ENCODE measurements at regions not wholly inside any gene's neighbourhood (a gene's known extent, or its start where the extent isn't known, plus 50 kb on each side); places are given as distances from the start of the nearest gene placed in this dataset.

- no peaks in the 10 kb centered on the region for H3K27me3 ChIP-seq
- H3K27ac ChIP-seq = no peak overlapping the region
- TF ChIP-seq POLR2A (IDR thresholded peaks at IDR 0.05) (no peak), CTCF (IDR thresholded peaks at IDR 0.05) (no peak), EP300 (IDR thresholded peaks at IDR 0.05) (no peak)
- no peak for DNase-seq
- no peaks in the 10 kb centered on the region for H3K36me3 ChIP-seq
- no peaks in the 10 kb centered on the region for H3K9me3 ChIP-seq
- intact Hi-C loops (cut with DNase I) = no loop called here
- peaks cover 14% of the 10 kb centered on the region for H3K4me1 ChIP-seq (ENCODE audit: insufficient read depth)
- 55 to 75% (median 56%) methylated on average over 3 of the region's 3 CpGs for WGBS, 3 donors
- H3K4me3 ChIP-seq = no peak overlapping the region
Measured at GRCh38 chr5:74064911-74065310, 438.9 kb downstream of the ARHGEF28 start.

GRCh38 chr5:74064225-74064624 lies 438.2 kb downstream of the ARHGEF28 start:
- no peaks in the 10 kb centered on the region for H3K36me3 ChIP-seq
- DNase-seq = no peak
- no peaks in the 10 kb centered on the region for H3K27me3 ChIP-seq
- H3K4me3 ChIP-seq = no peak overlapping the region
- H3K27ac ChIP-seq = no peak overlapping the region
- no peak for TF ChIP-seq POLR2A (IDR thresholded peaks at IDR 0.05)
- TF ChIP-seq EP300 (IDR thresholded peaks at IDR 0.05) = no peak
- no peak for TF ChIP-seq CTCF (IDR thresholded peaks at IDR 0.05)
- H3K4me1 ChIP-seq (ENCODE audit: insufficient read depth) = peaks cover 15% of the 10 kb centered on the region
- H3K9me3 ChIP-seq = no peaks in the 10 kb centered on the region
- intact Hi-C loops (cut with DNase I) = no loop called here

- Histone ChIP-seq H3K9me3 (no peaks in the 10 kb centered on the region), H3K36me3 (no peaks in the 10 kb centered on the region), H3K4me3 (no peak overlapping the region), H3K4me1 (ENCODE audit: insufficient read depth) (peaks cover 15% of the 10 kb centered on the region), H3K27me3 (no peaks in the 10 kb centered on the region), H3K27ac (no peak overlapping the region)
- 14 to 45% (median 23%) methylated on average over 3 of the region's 3 CpGs for WGBS, 3 donors
- DNase-seq = no peak
- no peak for TF ChIP-seq CTCF (IDR thresholded peaks at IDR 0.05)
- TF ChIP-seq POLR2A (IDR thresholded peaks at IDR 0.05) = no peak
- no peak for TF ChIP-seq EP300 (IDR thresholded peaks at IDR 0.05)
- intact Hi-C loops (cut with DNase I) = no loop called here
Measured at GRCh38 chr5:74063821-74064220, 437.8 kb downstream of the ARHGEF28 start.

- intact Hi-C loops (cut with DNase I) = no loop called here
- Histone ChIP-seq H3K4me1 (ENCODE audit: insufficient read depth) (peaks cover 15% of the 10 kb centered on the region), H3K27me3 (no peaks in the 10 kb centered on the region), H3K36me3 (no peaks in the 10 kb centered on the region), H3K4me3 (no peak overlapping the region), H3K27ac (no peak overlapping the region), H3K9me3 (no peaks in the 10 kb centered on the region)
- no peak for TF ChIP-seq CTCF (IDR thresholded peaks at IDR 0.05)
- no peak for TF ChIP-seq POLR2A (IDR thresholded peaks at IDR 0.05)
- TF ChIP-seq EP300 (IDR thresholded peaks at IDR 0.05) = no peak
- no peak for DNase-seq
- WGBS, 3 donors = 40 to 61% (median 56%) methylated on average over 4 of the region's 4 CpGs
Measured at GRCh38 chr5:74063346-74063745, 437.4 kb downstream of the ARHGEF28 start.

GRCh38 chr5:74061292-74061691 lies 435.3 kb downstream of the ARHGEF28 start:
- H3K36me3 ChIP-seq = no peaks in the 10 kb centered on the region
- no peak for DNase-seq
- intact Hi-C loops (cut with DNase I) = no loop called here
- H3K27ac ChIP-seq = no peak overlapping the region
- H3K9me3 ChIP-seq = no peaks in the 10 kb centered on the region
- no peak overlapping the region for H3K4me3 ChIP-seq
- peaks cover 11% of the 10 kb centered on the region for H3K4me1 ChIP-seq (ENCODE audit: insufficient read depth)
- no peaks in the 10 kb centered on the region for H3K27me3 ChIP-seq
- TF ChIP-seq CTCF (IDR thresholded peaks at IDR 0.05) = no peak
- TF ChIP-seq EP300 (IDR thresholded peaks at IDR 0.05) = no peak
- TF ChIP-seq POLR2A (IDR thresholded peaks at IDR 0.05) = no peak
- WGBS, 3 donors = 86 to 100% (median 95%) methylated on average over 1 of the region's 1 CpG

Measured in ovary (tissue), 7 donors.